ENCODE measurements at regions not wholly inside any gene's neighbourhood (a gene's known extent, or its start where the extent isn't known, plus 50 kb on each side); places are given as distances from the start of the nearest gene placed in this dataset.
"Not testable (repeated sequence)": the region's sequence is repeated elsewhere in the genome, so short reads cannot be mapped to it uniquely, and the experiment has no call there.

- no peak for DNase-seq
Observed at GRCh38 chr10:55892276-55892675, 468.8 kb downstream of the ZWINT start.

GRCh38 chr10:55881588-55881987 lies 479.5 kb downstream of the ZWINT start:
- DNase-seq: no peak

GRCh38 chr10:55873485-55873884 lies 487.6 kb downstream of the ZWINT start:
- no peak for DNase-seq

- no peak for DNase-seq
Observed at GRCh38 chr10:55870186-55870585, 490.9 kb downstream of the ZWINT start.

GRCh38 chr10:55867848-55868247 lies 493.2 kb downstream of the ZWINT start:
- no peak for DNase-seq

GRCh38 chr10:55858730-55859129 lies 502.3 kb downstream of the ZWINT start:
- no peak for DNase-seq

- peak; percentile 22 for DNase-seq
Observed at GRCh38 chr10:55852900-55853299, 508.2 kb downstream of the ZWINT start.

GRCh38 chr10:55837273-55837672 lies 523.8 kb downstream of the ZWINT start:
- no peak for DNase-seq

- DNase-seq: no peak
Observed at GRCh38 chr10:55822096-55822495, 539.0 kb downstream of the ZWINT start.

- no peak for DNase-seq
Observed at GRCh38 chr10:55820478-55820877, 540.6 kb downstream of the ZWINT start.

GRCh38 chr10:55820071-55820470 lies 541.0 kb downstream of the ZWINT start:
- no peak for DNase-seq

- DNase-seq: no peak
Observed at GRCh38 chr10:55813451-55814170, 547.4 kb downstream of the ZWINT start.

GRCh38 chr10:55803055-55803454 lies 558.0 kb downstream of the ZWINT start:
- no peak for DNase-seq

- no peak for DNase-seq
Observed at GRCh38 chr10:55801353-55801661, 559.8 kb downstream of the ZWINT start.

GRCh38 chr10:55800602-55801352 lies 560.3 kb downstream of the ZWINT start:
- no peak for DNase-seq

- DNase-seq: no peak
Observed at GRCh38 chr10:55793024-55793423, 568.0 kb downstream of the ZWINT start.

- not testable (repeated sequence) for DNase-seq
Observed at GRCh38 chr10:55790276-55790675, 570.8 kb downstream of the ZWINT start.

GRCh38 chr10:55786461-55787050 lies 574.5 kb downstream of the ZWINT start:
- DNase-seq: peak; percentile 78

GRCh38 chr10:55782181-55782580 lies 578.9 kb downstream of the ZWINT start:
- DNase-seq: no peak

GRCh38 chr10:55766212-55766611 lies 594.8 kb downstream of the ZWINT start:
- DNase-seq: no peak

- no peak for DNase-seq
Observed at GRCh38 chr10:55750458-55750857, 610.6 kb downstream of the ZWINT start.

- DNase-seq: no peak
Observed at GRCh38 chr10:55747244-55747643, 613.8 kb downstream of the ZWINT start.

- DNase-seq: no peak
Observed at GRCh38 chr10:55746002-55746401, 615.1 kb downstream of the ZWINT start.

- DNase-seq: no peak
Observed at GRCh38 chr10:55742487-55742886, 618.6 kb downstream of the ZWINT start.
